ENCODE measurements at regions not wholly inside any gene's neighbourhood (a gene's known extent, or its start where the extent isn't known, plus 50 kb on each side); places are given as distances from the start of the nearest gene placed in this dataset.

- Histone ChIP-seq H3K27me3 (ENCODE audit: insufficient read depth, poor library complexity, severe bottlenecking) (no peaks in the 10 kb centered on the region), H3K27ac (ENCODE audit: poor library complexity, severe bottlenecking) (no peak overlapping the region), H3K4me1 (ENCODE audit: insufficient read depth, poor library complexity, severe bottlenecking) (peaks cover 7% of the 10 kb centered on the region), H3K36me3 (ENCODE audit: low read depth) (no peaks in the 10 kb centered on the region), H3K9me3 (ENCODE audit: severe bottlenecking) (peaks cover 7% of the 10 kb centered on the region), H3K4me3 (ENCODE audit: severe bottlenecking) (no peak overlapping the region)
- TF ChIP-seq CTCF (IDR thresholded peaks at IDR 0.05; ENCODE audit: poor library complexity, severe bottlenecking): no peak
- ATAC-seq (ENCODE audit: low read depth) (peak; percentile 74), DNase-seq (ENCODE audit: low spot score) (no peak)
Measured at GRCh38 chr1:168419736-168420135, 124.1 kb downstream of the XCL2 start.

- H3K9me3 ChIP-seq (ENCODE audit: severe bottlenecking): peaks cover 7% of the 10 kb centered on the region
- no peaks in the 10 kb centered on the region for H3K27me3 ChIP-seq (ENCODE audit: insufficient read depth, poor library complexity, severe bottlenecking)
- H3K27ac ChIP-seq (ENCODE audit: poor library complexity, severe bottlenecking): no peak overlapping the region
- DNase-seq (ENCODE audit: low spot score) (no peak), ATAC-seq (ENCODE audit: low read depth) (no peak)
- H3K4me3 ChIP-seq (ENCODE audit: severe bottlenecking): no peak overlapping the region
- TF ChIP-seq CTCF (IDR thresholded peaks at IDR 0.05; ENCODE audit: poor library complexity, severe bottlenecking): no peak
- H3K36me3 ChIP-seq (ENCODE audit: low read depth): no peaks in the 10 kb centered on the region
- H3K4me1 ChIP-seq (ENCODE audit: insufficient read depth, poor library complexity, severe bottlenecking): peaks cover 7% of the 10 kb centered on the region
Measured at GRCh38 chr1:168416220-168416619, 127.6 kb downstream of the XCL2 start.

GRCh38 chr1:168414914-168415313 is 128.9 kb downstream of the XCL2 start:
- H3K36me3 ChIP-seq (ENCODE audit: low read depth): no peaks in the 10 kb centered on the region
- H3K9me3 ChIP-seq (ENCODE audit: severe bottlenecking): no peaks in the 10 kb centered on the region
- H3K4me3 ChIP-seq (ENCODE audit: severe bottlenecking): no peak overlapping the region
- DNase-seq (ENCODE audit: low spot score) (no peak), ATAC-seq (ENCODE audit: low read depth) (no peak)
- H3K4me1 ChIP-seq (ENCODE audit: insufficient read depth, poor library complexity, severe bottlenecking): peaks cover 5% of the 10 kb centered on the region
- H3K27me3 ChIP-seq (ENCODE audit: insufficient read depth, poor library complexity, severe bottlenecking): no peaks in the 10 kb centered on the region
- no peak for TF ChIP-seq CTCF (IDR thresholded peaks at IDR 0.05; ENCODE audit: poor library complexity, severe bottlenecking)
- no peak overlapping the region for H3K27ac ChIP-seq (ENCODE audit: poor library complexity, severe bottlenecking)

GRCh38 chr1:168410464-168410863 is 129.8 kb downstream of the TBX19 start:
- H3K9me3 ChIP-seq (ENCODE audit: severe bottlenecking): no peaks in the 10 kb centered on the region
- ATAC-seq (ENCODE audit: low read depth) (no peak), DNase-seq (ENCODE audit: low spot score) (no peak)
- no peaks in the 10 kb centered on the region for H3K27me3 ChIP-seq (ENCODE audit: insufficient read depth, poor library complexity, severe bottlenecking)
- no peak overlapping the region for H3K27ac ChIP-seq (ENCODE audit: poor library complexity, severe bottlenecking)
- no peak overlapping the region for H3K4me3 ChIP-seq (ENCODE audit: severe bottlenecking)
- H3K4me1 ChIP-seq (ENCODE audit: insufficient read depth, poor library complexity, severe bottlenecking): peaks cover 21% of the 10 kb centered on the region
- H3K36me3 ChIP-seq (ENCODE audit: low read depth): no peaks in the 10 kb centered on the region
- TF ChIP-seq CTCF (IDR thresholded peaks at IDR 0.05; ENCODE audit: poor library complexity, severe bottlenecking): no peak

- TF ChIP-seq CTCF (IDR thresholded peaks at IDR 0.05; ENCODE audit: poor library complexity, severe bottlenecking): no peak
- H3K36me3 ChIP-seq (ENCODE audit: low read depth): no peaks in the 10 kb centered on the region
Measured at GRCh38 chr1:168408884-168409283, 128.2 kb downstream of the TBX19 start.

More at GRCh38 chr1:168408884-168409283, 128.2 kb downstream of the TBX19 start:
- no peak overlapping the region for H3K4me3 ChIP-seq (ENCODE audit: severe bottlenecking)
- H3K27me3 ChIP-seq (ENCODE audit: insufficient read depth, poor library complexity, severe bottlenecking): no peaks in the 10 kb centered on the region
- no peaks in the 10 kb centered on the region for H3K9me3 ChIP-seq (ENCODE audit: severe bottlenecking)
- peaks cover 21% of the 10 kb centered on the region for H3K4me1 ChIP-seq (ENCODE audit: insufficient read depth, poor library complexity, severe bottlenecking)
- H3K27ac ChIP-seq (ENCODE audit: poor library complexity, severe bottlenecking): peak overlapping the region; percentile 56
- DNase-seq (ENCODE audit: low spot score) (no peak), ATAC-seq (ENCODE audit: low read depth) (peak; percentile 89)

Data from RWPE2 (cell line).